Activated T-cell treated with anti-CD3 and anti-CD28 coated beads, Interleukin-2, amount 50 U/mL, for 4 hours (primary cell): ENCODE measurements at regions not wholly inside any gene's neighbourhood (a gene's known extent, or its start where the extent isn't known, plus 50 kb on each side); places are given as distances from the start of the nearest gene placed in this dataset.

ENCODE experiments used
- ATAC-seq, 2 donors: fragments of 200-7000 bp; cut with Tn5 transposase; one replicate each; pipeline ENCODE4 v1.10.0; 2021
- DNase-seq: peaks from one replicate; pipeline ENCODE4 v3.0.0-alpha.2; 2020
- H3K27me3 Mint-ChIP-seq: one replicate; pipeline ENCODE4 v1.8.0; 2021; ENCODE audit warnings: low read depth, mixed read lengths
- H3K36me3 Mint-ChIP-seq: one replicate; pipeline ENCODE4 v1.8.0; 2022; ENCODE audit warnings: mixed read lengths; ENCODE audit not compliant: insufficient read depth
- H3K4me1 Mint-ChIP-seq: one replicate; pipeline ENCODE4 v1.8.0; 2021; ENCODE audit warnings: low read depth, mixed read lengths
- H3K4me3 Mint-ChIP-seq: one replicate; pipeline ENCODE4 v1.8.0; 2021; ENCODE audit warnings: mild to moderate bottlenecking, moderate library complexity, mixed read lengths
- H3K9me3 Mint-ChIP-seq: one replicate; pipeline ENCODE4 v1.8.0; 2021; ENCODE audit warnings: mixed read lengths

DNA sequence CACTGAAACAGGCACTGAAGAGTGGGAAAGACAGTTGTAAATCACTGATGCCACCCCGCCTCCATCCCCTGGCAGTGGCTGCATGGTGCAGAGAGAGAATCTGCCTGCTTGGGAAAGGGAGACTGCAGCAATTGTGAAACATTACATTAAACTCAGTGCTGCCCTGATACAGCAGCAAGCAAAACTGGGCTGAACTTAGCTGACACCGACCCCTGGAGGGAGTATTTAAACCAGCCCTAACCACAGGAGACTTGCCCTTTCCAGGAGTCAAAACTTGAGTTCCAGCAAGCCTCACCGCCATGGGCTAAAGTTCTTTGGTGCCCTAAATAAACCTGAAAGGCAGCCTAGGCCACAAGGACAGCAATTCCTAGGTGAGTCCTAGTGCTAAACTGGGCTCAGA lies 109.4 kb upstream of the PLPP4 start:
- ATAC-seq (no peak), DNase-seq (no peak)
- H3K27me3 Mint-ChIP-seq, result peaks cover 16% of the 10 kb centered on the region
- no peaks in the 10 kb centered on the region for H3K36me3 Mint-ChIP-seq
- no peaks in the 10 kb centered on the region for H3K4me1 Mint-ChIP-seq
- no peaks in the 10 kb centered on the region for H3K9me3 Mint-ChIP-seq
- no peak overlapping the region for H3K4me3 Mint-ChIP-seq

DNA sequence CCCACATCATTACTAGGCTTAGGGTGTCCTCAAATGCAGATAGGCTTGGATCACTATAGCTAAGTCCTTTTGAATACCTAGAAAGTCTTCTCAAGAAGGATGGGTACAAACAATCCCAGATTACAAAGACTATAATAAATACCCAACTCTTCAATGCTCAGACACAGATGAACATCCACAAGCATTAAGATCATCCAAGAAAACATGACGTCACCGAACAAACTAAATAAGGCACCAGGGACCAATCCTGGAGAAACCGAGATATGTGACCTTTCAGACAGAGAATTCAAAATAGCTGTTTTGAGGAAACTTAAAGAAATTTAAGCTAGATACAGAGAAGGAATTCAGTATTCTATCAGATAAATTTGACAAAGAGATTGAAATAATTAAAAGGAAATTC lies 108.0 kb upstream of the PLPP4 start:
- Mint-ChIP-seq H3K36me3 (no peaks in the 10 kb centered on the region), H3K4me3 (no peak overlapping the region), H3K9me3 (no peaks in the 10 kb centered on the region), H3K4me1 (no peaks in the 10 kb centered on the region), H3K27me3 (peaks cover 16% of the 10 kb centered on the region)
- ATAC-seq, result no peak
- no peak for DNase-seq

- ATAC-seq (no peak), DNase-seq (no peak)
- Mint-ChIP-seq H3K4me1 (no peaks in the 10 kb centered on the region), H3K36me3 (no peaks in the 10 kb centered on the region), H3K27me3 (peaks cover 3% of the 10 kb centered on the region), H3K9me3 (no peaks in the 10 kb centered on the region), H3K4me3 (no peak overlapping the region)
Observed at GRCh38 chr10:120355425-120355824, 101.6 kb upstream of the PLPP4 start.

DNA sequence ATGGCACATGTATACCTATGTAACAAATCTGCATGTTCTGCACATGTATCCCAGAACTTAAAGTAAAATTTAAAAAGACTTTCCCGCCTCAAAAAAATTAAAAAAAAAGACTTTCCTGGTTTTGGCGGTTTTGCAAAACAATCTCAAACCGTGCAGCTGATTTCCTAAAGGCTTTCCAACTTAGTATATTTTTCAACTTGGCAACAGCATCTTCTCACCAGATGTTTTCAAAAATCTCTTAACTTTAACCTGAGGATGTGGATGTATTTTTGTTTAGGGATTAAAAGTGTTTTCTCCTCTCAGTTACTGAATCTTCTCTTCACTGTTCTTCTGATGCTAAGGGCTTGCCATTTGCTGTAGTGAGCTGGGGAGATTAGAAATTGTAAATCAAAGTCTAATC lies 96.5 kb upstream of the PLPP4 start:
- Mint-ChIP-seq H3K9me3 (no peaks in the 10 kb centered on the region), H3K27me3 (peaks cover 3% of the 10 kb centered on the region), H3K4me3 (no peak overlapping the region), H3K4me1 (no peaks in the 10 kb centered on the region), H3K36me3 (no peaks in the 10 kb centered on the region)
- DNase-seq (no peak), ATAC-seq (no peak)

GRCh38 chr10:120365872-120366271 lies 91.2 kb upstream of the PLPP4 start:
- Mint-ChIP-seq H3K27me3 (no peaks in the 10 kb centered on the region), H3K36me3 (no peaks in the 10 kb centered on the region), H3K4me1 (no peaks in the 10 kb centered on the region), H3K9me3 (no peaks in the 10 kb centered on the region), H3K4me3 (no peak overlapping the region)
- DNase-seq (no peak), ATAC-seq (no peak)

DNA sequence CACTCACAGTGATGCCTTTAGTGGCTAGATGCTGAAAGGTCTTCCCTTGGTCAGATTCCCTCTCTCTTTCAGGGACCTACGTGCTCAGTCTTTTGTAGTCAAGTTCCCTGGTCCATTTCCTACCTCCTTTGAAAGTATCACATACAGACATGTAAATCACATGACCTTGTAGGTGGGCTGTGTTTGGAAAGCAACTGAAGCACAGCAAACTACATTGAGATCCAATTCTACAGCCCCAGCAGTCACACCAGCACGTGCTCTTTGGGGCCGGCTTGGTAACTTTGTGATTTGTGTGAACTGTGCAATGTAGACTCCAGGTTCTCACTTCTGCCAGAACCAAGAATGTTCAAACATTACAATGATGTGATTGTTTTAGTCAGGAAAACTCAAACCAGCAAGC lies 89.7 kb upstream of the PLPP4 start:
- no peaks in the 10 kb centered on the region for H3K36me3 Mint-ChIP-seq
- H3K4me3 Mint-ChIP-seq, result no peak overlapping the region
- DNase-seq, result no peak
- ATAC-seq, result no peak
- H3K4me1 Mint-ChIP-seq, result no peaks in the 10 kb centered on the region
- no peaks in the 10 kb centered on the region for H3K9me3 Mint-ChIP-seq
- H3K27me3 Mint-ChIP-seq, result no peaks in the 10 kb centered on the region

DNA sequence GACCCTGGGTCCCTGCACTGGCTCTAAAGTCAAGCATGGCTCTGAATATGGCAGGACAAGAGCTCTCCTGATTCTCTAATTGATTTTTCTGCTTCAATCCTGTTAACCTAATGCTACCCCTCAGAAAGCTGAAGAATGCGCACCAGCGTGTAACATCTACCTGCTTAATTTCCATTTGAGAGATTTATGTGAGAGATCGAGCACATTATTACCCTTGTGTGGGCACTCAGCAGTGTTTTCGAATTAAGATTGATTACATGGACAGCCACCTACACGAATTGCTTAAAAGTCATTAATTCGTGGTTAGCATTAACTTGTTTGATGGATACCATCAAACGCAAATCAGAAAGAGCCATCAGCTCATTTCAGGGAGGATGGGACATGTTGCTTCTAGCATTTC lies 88.7 kb upstream of the PLPP4 start:
- Mint-ChIP-seq H3K4me3 (no peak overlapping the region), H3K9me3 (no peaks in the 10 kb centered on the region), H3K36me3 (no peaks in the 10 kb centered on the region)

DNA sequence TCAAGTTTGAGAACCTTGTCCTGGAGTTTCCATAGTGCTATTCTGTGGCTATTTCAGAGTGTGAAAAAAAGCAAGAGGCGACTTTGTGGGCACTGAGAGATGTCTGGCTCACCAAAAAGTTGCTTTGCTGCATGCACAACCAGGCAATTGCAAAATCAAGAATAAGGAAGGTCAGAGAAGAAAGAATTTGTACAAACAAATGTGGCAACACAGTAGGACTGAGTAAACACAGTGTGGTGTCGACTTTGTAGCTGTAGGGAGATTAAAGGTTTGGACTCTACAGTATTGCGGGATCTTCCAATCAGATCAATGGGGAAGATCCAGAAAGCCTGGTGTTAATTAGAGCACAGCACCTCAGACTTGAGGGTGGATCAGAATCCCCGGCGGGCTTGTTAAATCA lies 88.1 kb upstream of the PLPP4 start:
- H3K4me3 Mint-ChIP-seq, result no peak overlapping the region
- ATAC-seq (no peak), DNase-seq (no peak)
- no peaks in the 10 kb centered on the region for H3K4me1 Mint-ChIP-seq
- H3K36me3 Mint-ChIP-seq, result no peaks in the 10 kb centered on the region
- H3K27me3 Mint-ChIP-seq, result no peaks in the 10 kb centered on the region
- no peaks in the 10 kb centered on the region for H3K9me3 Mint-ChIP-seq

More for the DNA sequence above, 88.7 kb upstream of the PLPP4 start:
- Mint-ChIP-seq H3K27me3 (no peaks in the 10 kb centered on the region), H3K4me1 (no peaks in the 10 kb centered on the region)
- ATAC-seq (no peak), DNase-seq (no peak)

DNA sequence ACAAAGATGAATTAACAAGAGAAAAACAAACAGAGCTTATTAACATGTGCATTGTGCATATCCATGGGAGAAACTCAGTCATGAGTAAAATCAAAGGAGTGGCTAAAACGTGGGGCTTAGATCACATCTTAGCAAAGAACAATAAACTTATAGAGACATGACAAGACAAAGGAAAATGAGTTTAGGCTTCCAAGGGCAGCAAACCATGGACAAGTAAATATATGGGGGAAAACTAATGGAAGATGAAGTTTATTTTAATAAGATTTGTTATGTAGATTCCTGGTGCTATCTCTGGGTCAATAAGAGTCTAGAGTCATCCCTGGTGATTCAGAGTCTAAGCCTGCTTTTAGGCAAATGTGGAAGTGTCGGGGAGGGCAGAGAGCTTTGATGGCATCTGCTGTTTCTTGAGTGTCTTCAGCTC lies 87.2 kb upstream of the PLPP4 start:
- no peaks in the 10 kb centered on the region for H3K9me3 Mint-ChIP-seq
- H3K4me1 Mint-ChIP-seq, result no peaks in the 10 kb centered on the region
- ATAC-seq, result no peak
- H3K36me3 Mint-ChIP-seq, result no peaks in the 10 kb centered on the region
- no peak for DNase-seq
- H3K27me3 Mint-ChIP-seq, result no peaks in the 10 kb centered on the region
- no peak overlapping the region for H3K4me3 Mint-ChIP-seq

- no peak for ATAC-seq
- Mint-ChIP-seq H3K27me3 (no peaks in the 10 kb centered on the region), H3K4me3 (no peak overlapping the region), H3K9me3 (no peaks in the 10 kb centered on the region), H3K36me3 (no peaks in the 10 kb centered on the region), H3K4me1 (no peaks in the 10 kb centered on the region)
- no peak for DNase-seq
Observed at GRCh38 chr10:120371856-120372255, 85.2 kb upstream of the PLPP4 start.

DNA sequence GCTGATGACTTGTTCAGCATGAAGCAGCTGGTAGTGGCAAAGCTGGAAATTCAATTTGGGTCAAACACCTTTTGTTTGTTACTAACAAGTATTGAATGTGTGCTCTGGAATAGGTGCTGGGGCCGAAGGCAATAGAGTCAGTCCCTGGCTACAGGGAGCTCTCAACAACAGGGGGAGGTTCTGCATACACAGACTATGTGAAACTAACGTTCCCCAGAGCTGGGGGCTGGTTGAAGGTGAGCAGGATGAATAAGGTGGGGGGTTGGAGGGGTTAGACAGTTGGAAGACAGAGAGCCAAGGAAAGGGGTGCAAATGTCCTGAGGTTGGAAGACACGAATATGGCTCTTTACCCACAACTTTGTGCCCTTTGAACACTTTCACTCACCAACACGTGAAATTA lies 84.1 kb upstream of the PLPP4 start:
- Mint-ChIP-seq H3K27me3 (no peaks in the 10 kb centered on the region), H3K36me3 (no peaks in the 10 kb centered on the region), H3K4me3 (no peak overlapping the region), H3K9me3 (no peaks in the 10 kb centered on the region), H3K4me1 (no peaks in the 10 kb centered on the region)
- DNase-seq, result no peak
- no peak for ATAC-seq

GRCh38 chr10:120375666-120376065 lies 81.4 kb upstream of the PLPP4 start:
- no peak for DNase-seq
- Mint-ChIP-seq H3K36me3 (no peaks in the 10 kb centered on the region), H3K4me3 (no peak overlapping the region), H3K27me3 (peaks cover 2% of the 10 kb centered on the region), H3K4me1 (no peaks in the 10 kb centered on the region), H3K9me3 (no peaks in the 10 kb centered on the region)
- ATAC-seq, result no peak

- DNase-seq (no peak), ATAC-seq (no peak)
- peaks cover 6% of the 10 kb centered on the region for H3K27me3 Mint-ChIP-seq
- H3K9me3 Mint-ChIP-seq, result no peaks in the 10 kb centered on the region
- no peak overlapping the region for H3K4me3 Mint-ChIP-seq
- H3K36me3 Mint-ChIP-seq, result no peaks in the 10 kb centered on the region
- no peaks in the 10 kb centered on the region for H3K4me1 Mint-ChIP-seq
Observed at GRCh38 chr10:120381931-120382330, 75.1 kb upstream of the PLPP4 start.

- H3K27me3 Mint-ChIP-seq, result peaks cover 6% of the 10 kb centered on the region
- H3K36me3 Mint-ChIP-seq, result no peaks in the 10 kb centered on the region
- H3K9me3 Mint-ChIP-seq, result no peaks in the 10 kb centered on the region
- no peaks in the 10 kb centered on the region for H3K4me1 Mint-ChIP-seq
- DNase-seq, result no peak
- no peak overlapping the region for H3K4me3 Mint-ChIP-seq
- no peak for ATAC-seq
Observed at GRCh38 chr10:120382360-120382759, 74.7 kb upstream of the PLPP4 start.

DNA sequence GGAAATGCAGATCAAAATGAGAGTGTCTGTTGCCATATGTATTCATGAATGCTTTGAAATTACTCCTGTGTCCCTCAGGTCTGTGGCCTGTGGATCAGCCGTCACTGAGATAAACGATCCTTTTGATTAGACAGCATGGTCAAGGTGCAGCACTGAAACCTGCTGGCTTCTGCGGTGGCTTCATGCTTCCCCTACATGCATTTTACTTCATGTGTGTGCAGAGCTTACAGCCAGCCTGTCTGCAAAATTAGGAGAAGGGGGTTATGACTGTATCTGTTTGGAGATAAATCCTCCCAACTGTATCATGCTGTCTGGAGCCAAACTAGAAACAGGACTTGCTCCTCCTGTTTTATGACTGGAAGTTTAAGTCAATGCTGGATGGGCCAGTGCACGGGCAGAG lies 71.0 kb upstream of the PLPP4 start:
- H3K27me3 Mint-ChIP-seq, result peaks cover 5% of the 10 kb centered on the region
- no peaks in the 10 kb centered on the region for H3K36me3 Mint-ChIP-seq

DNA sequence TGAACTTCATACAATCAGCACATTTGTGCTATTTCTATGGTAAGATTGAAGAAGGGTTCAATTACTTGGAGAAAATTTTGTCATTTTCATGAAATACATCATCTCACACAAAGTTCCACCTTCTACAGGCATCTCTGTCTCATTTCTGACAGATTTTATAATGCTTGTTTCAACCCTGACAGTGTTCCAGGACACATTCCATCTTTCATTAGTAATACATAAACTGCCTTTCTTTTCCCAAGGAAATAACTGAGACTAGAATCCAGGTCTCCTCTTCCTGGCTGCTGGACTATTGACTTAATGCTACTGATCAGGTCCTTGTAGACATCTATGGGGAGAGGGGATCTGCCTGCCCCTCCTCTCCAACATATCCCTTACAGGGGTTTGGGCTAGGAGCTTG lies 70.1 kb upstream of the PLPP4 start:
- no peak for DNase-seq
- Mint-ChIP-seq H3K4me1 (no peaks in the 10 kb centered on the region), H3K9me3 (no peaks in the 10 kb centered on the region), H3K27me3 (peaks cover 5% of the 10 kb centered on the region), H3K4me3 (no peak overlapping the region), H3K36me3 (no peaks in the 10 kb centered on the region)
- no peak for ATAC-seq

More for the DNA sequence above, 71.0 kb upstream of the PLPP4 start:
- DNase-seq, result no peak
- no peak overlapping the region for H3K4me3 Mint-ChIP-seq
- no peaks in the 10 kb centered on the region for H3K4me1 Mint-ChIP-seq
- no peaks in the 10 kb centered on the region for H3K9me3 Mint-ChIP-seq
- no peak for ATAC-seq
